SKM-1 (cell line): ENCODE measurements at regions not wholly inside any gene's neighbourhood (a gene's known extent, or its start where the extent isn't known, plus 50 kb on each side); places are given as distances from the start of the nearest gene placed in this dataset.
"Not testable (repeated sequence)": the region's sequence is repeated elsewhere in the genome, so short reads cannot be mapped to it uniquely, and the experiment has no call there.

ENCODE experiments used
- DNase-seq: peaks from one replicate; lab custom pipeline; 2025; ENCODE audit not compliant: unreplicated experiment; lab: John Stamatoyannopoulos, UW

DNA sequence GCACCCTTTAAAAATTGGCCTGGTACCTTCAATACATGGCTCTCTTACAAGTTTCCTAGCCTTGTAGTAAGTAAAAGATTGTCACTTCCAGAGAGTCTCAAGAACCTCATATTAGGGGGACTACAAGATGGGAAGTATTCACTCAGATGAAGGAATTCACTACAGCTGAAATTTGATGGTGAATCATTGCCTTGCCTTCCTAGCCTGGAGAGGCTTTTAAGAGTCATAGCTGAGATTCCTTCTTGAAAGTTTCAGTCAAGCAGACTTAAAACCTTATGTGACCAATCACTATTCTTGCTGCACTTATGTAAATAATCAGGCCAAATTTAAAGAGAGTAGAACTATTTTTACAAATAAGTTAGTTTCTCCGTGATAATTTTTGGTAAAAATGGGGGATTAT lies 451.6 kb downstream of the TRHDE start:
- no peak for DNase-seq

DNA sequence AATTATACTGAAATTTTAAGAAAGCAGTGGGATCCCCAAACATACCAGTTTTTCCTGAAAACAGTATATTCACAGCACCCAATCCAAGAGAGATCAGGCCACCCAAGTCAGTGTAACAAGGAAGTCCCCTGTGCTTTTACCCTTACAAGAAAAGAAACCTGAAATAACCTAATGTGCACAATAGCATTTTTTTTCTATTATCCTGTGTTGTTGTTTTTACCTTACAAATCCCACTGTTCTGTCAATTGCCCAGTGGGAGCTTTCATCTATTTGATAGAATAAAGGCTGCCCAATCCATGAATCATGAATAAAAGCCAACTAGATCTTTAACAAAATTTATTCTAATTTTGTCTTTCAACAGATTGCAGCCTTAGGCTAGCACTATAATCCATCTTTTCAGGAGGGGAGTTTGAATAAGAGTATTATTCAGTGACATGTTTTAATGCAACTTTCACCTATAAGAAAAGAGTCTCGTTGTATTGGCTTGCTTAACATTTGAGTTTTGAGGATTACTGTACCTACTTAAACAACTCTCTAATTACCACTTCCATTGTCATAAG lies 457.4 kb downstream of the TRHDE start:
- no peak for DNase-seq

GRCh38 chr12:72734581-72734980 lies 462.4 kb downstream of the TRHDE start:
- no peak for DNase-seq

GRCh38 chr12:72738811-72739210 lies 466.6 kb downstream of the TRHDE start:
- no peak for DNase-seq

DNA sequence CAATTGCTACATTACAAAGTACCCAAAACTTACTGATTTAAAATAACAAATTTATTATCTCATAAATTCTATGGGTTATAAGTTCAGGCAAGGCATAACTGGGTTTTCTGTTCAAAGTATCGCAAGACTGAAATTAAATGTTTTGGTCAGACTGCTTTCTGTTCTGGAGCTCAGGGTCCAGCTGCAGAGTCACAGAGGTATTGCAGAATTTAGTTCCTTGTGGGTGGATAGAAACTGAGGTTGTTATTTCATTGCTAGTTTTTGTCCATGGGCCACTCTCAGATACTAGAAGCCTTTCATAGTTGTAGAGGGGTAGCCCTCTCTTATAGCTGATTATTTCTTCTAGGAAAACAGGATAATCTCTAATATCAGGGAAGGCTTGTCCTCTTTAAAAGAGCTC lies 467.9 kb downstream of the TRHDE start:
- DNase-seq = no peak

DNA sequence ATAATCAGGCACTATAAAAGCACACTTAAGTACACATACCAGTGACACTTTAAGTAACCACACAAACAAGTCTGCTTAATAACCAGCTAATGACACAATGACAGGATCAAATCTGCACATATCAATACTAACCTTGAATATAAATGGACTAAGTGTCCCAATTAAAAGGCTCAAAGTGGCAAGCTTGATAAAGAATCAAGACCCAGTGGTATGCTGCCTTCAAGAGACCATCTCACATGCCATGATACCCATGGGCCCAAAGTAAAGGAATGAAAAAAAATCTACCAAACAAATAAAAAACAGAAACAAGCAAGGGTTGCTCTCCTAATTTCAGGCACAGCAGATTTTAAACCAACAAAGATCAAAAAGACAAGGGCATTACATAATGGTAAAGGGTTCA lies 470.4 kb downstream of the TRHDE start:
- no peak for DNase-seq

DNA sequence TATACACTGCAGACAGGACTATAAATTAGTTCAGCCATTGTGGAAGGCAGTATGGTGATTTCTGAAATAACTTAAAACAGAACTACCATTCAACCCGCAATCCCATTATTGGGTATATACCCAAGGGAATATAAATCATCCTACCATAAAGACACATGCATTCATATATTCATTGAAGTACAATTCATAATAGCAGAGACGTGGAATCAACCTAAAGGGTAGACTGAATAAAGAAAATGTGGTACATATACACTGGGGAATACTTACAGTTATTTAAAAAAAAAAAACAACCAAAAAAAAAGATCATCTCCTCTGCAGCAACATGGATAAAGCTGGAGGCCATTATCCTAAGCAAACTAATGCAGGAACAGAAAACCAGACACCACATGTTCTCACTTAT lies 473.9 kb downstream of the TRHDE start:
- no peak for DNase-seq

GRCh38 chr12:72747111-72747849 lies 475.1 kb downstream of the TRHDE start:
- DNase-seq = no peak

- no peak for DNase-seq
These were observed 476.8 kb downstream of the TRHDE start for GRCh38 chr12:72748971-72749370.

DNA sequence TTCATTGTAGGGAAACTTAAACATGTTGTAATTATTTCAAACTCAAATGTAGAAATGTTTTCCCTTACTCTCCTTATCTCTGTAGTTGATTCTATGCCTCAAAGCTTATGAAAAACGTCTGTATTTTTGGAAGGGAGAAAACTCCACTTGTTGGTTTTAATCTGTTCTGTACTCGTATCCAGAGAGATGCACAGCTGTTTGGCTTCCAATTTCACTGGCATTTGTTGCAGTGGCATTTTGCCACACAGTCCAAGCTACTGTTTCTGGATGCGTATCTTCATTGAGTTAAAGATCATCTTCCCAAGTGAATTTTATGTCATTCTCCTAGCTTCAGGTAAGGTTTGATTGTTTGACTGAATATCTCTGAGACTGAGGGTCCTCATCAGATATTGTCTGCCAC lies 481.4 kb downstream of the TRHDE start:
- DNase-seq = no peak

GRCh38 chr12:72754026-72754425 lies 481.9 kb downstream of the TRHDE start:
- not testable (repeated sequence) for DNase-seq

DNA sequence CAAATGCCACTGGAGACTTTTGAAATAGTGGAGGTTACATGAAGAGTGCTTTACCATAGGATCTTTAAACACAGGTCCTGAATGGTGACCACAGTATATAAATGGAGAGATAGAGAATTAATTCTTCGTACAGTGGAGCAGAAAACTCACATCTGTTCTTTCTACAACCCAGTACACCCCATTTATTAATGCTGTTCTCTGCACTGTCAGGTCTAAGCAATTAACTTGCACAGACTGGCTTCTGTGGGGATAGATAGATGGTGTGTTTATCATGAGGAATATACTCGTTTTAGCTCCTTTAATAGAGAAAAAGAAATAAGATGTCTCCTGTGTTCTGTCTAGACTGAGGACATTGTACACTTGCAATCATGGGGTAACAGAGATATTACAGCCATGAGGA lies 494.3 kb downstream of the TRHDE start:
- no peak for DNase-seq

GRCh38 chr12:72774023-72774422 lies 501.9 kb downstream of the TRHDE start:
- no peak for DNase-seq

DNA sequence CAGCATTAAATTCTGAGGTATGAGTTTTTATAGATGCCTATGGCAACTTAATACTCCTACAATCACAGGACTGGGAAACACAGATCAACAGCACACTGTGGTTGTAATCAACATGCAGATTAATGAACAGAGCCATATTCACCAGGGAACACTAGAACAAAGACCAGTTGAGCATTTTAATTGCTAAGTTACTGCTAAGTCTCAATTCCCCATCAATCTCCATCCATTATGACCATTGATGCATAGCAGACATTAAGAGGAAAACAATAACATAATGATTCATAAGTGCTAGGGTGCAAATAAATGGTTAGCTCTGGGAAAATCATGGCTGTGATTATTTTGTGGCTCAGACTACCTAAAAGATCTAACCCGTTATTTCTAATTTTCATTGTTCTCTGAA lies 505.6 kb downstream of the TRHDE start:
- DNase-seq = no peak

- DNase-seq = no peak
These were observed 518.1 kb downstream of the TRHDE start for GRCh38 chr12:72790273-72790672.

- no peak for DNase-seq
These were observed 520.7 kb downstream of the TRHDE start for GRCh38 chr12:72792889-72793288.

DNA sequence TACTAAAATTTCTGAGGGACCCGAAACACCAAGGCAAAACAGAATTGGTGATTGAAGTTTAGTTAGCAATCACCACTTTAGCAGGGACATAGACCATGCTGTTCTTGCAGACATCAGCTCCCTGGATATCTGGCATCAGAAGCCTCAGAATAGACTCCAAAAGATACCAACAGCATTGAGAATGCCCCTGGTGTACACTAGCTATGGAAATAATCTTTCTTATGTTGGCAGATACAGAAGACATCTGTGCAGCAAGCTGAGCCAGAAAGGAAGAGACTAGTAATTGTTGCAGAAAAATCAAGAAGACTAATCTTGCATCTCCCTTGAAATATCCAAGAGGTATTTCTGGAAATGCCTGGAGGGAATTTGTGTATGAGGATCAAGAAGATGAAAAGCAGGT lies 521.6 kb downstream of the TRHDE start:
- no peak for DNase-seq

DNA sequence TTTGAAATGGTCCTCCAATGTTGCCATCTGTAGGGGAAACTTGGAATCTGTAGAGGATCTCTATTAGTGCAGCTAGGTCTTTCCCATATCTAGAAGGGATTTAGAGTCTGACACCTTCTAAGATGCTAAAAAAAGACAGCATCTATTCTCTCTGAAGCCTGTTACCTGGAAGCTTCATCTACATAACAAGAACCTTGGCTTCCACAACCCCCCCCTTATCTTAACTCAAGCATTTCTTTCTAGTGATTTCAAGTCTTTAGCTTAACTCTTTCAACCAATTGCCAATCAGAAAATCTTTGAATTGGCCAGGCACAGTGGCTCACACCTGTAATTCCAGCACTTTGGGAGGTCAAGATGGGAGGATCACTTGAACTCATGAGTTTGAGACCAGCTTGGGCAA lies 543.3 kb downstream of the TRHDE start:
- DNase-seq = no peak

- no peak for DNase-seq
These were observed 556.6 kb downstream of the TRHDE start for GRCh38 chr12:72828662-72829324.

DNA sequence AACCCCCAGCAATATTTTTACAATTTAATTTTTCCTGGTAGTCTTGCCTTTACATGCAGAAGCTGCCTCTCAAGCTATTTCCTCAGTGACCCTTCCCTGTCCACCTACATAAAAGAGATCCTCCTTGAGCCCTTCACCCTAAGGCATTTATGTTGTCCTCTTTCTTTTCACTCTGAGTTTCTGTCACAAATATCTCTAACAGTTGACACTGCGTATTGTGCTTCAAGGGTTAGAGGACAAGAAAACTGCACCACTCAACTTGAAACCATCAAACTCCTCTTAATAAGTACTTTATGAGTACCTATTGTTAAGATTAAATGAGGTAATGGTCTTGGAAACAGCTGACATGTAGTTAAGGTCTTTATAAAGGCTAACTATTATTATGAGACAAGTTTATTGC lies 557.7 kb downstream of the TRHDE start:
- DNase-seq = no peak

DNA sequence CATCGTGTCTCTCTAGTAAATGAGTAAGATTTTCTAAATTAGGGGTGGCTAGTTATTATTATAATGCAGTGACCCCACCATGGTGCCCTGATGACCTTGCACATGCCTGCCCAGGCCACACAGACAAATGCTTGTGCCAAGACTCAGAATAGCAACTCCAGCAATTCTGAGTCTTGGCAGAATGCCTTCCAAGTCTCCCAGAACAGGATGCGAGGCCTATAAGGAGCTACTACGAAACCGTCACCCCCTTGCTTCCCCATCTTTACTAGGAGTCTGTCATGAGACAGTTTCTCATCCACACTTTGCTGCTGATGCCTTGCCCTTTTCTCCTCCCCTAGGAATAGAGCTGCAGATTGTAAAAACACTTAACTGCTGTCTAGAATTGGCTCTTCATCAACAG lies 559.9 kb downstream of the TRHDE start:
- no peak for DNase-seq

DNA sequence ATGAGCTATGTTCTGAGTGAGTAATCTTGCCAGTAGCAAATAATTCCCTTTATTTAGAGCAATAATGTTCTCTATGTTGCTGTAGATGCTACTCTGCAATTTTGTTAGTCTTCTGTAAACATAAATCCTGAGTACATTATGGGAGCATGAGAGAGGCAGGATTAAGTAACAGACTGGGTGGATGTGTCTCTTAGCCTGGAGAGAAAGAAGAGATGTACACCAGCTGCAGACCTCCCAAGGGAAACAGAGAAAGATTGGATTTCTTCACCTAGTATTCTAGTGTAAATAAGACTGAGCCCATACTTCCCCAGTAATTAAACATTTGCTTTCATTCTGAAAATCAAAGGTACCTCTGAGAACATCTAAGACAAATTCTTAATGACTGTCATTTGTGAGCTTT lies 564.0 kb downstream of the TRHDE start:
- no peak for DNase-seq

- DNase-seq = no peak
These were observed 567.5 kb downstream of the TRHDE start for GRCh38 chr12:72839696-72840095.
